Gastroesophageal sphincter (tissue), 4 donors: ENCODE measurements at regions not wholly inside any gene's neighbourhood (a gene's known extent, or its start where the extent isn't known, plus 50 kb on each side); places are given as distances from the start of the nearest gene placed in this dataset.

Experiments
- ATAC-seq: fragments of 150-250 bp; one replicate; pipeline ENCODE4 v1.9.1; 2016; ENCODE audit warnings: mild to moderate bottlenecking, moderate library complexity
- H3K27ac ChIP-seq, 4 donors: fragments of 200-600 bp; sonication (generic) in 3 of 4; 1 replicate in 3 of 4; 2 replicates in 1 of 4; pipeline ENCODE4 v1.5.1; 2016 to 2019
- H3K27me3 ChIP-seq: fragments of 200-600 bp; sonication (generic); one replicate; pipeline ENCODE4 v1.5.1; 2019
- H3K36me3 ChIP-seq, 2 donors: fragments of 200-600 bp; sonication (generic); one replicate each; pipeline ENCODE4 v1.5.1; 2019; ENCODE audit warnings: control low read depth in 1 of 2
- H3K4me1 ChIP-seq, 3 donors: fragments of 200-600 bp; sonication (generic); 1 replicate in 2 of 3; 2 replicates in 1 of 3; pipeline ENCODE4 v1.5.1; 2016 to 2019; ENCODE audit warnings: control low read depth in 2 of 3
- H3K4me3 ChIP-seq, 2 donors: fragments of 200-600 bp; sonication (generic); one replicate each; pipeline ENCODE4 v1.5.1; 2019; ENCODE audit warnings: mild to moderate bottlenecking in 1 of 2, moderate library complexity in 1 of 2
- H3K9me3 ChIP-seq, 3 donors: fragments of 200-600 bp; sonication (generic); one replicate each; pipeline ENCODE4 v1.5.1; 2017 to 2019; ENCODE audit warnings: control low read depth in 2 of 3
- EP300 ChIP-seq: sonication (generic); formaldehyde crosslinking; IDR thresholded peaks from one replicate; pipeline ENCODE4 v1.6.1; 2017; ENCODE audit warnings: antibody characterized with exemption, mild to moderate bottlenecking
- POLR2A ChIP-seq, 2 donors: fragments of 450-650 bp; IDR thresholded peaks; one replicate each; pipeline ENCODE4 v1.6.1; 2017; ENCODE audit warnings: antibody characterized with exemption in 2 of 2, mild to moderate bottlenecking in 2 of 2, moderate library complexity in 1 of 2
- POLR2AphosphoS5 ChIP-seq: sonication (generic); formaldehyde crosslinking; IDR thresholded peaks from one replicate; pipeline ENCODE4 v1.6.1; 2017; ENCODE audit warnings: antibody characterized with exemption
- WGBS, 2 donors: methylation state at CpG; one replicate each; pipeline ENCODE4 v1.1.5; 2018; ENCODE audit warnings: low coverage in 1 of 2; 5-methylcytosine and 5-hydroxymethylcytosine counted together
- TF ChIP-seq, protein P1 (sequence below), 4 experiments: fragments of 200-600 bp in 2 of 4; fragments of 450-650 bp in 2 of 4; sonication (generic) in 1 of 4; IDR thresholded peaks; one replicate each; pipeline ENCODE4 v1.5.1; 2017 to 2019; ENCODE audit warnings: antibody characterized with exemption in 4 of 4, mild to moderate bottlenecking in 2 of 4, moderate library complexity in 2 of 4

DNA sequence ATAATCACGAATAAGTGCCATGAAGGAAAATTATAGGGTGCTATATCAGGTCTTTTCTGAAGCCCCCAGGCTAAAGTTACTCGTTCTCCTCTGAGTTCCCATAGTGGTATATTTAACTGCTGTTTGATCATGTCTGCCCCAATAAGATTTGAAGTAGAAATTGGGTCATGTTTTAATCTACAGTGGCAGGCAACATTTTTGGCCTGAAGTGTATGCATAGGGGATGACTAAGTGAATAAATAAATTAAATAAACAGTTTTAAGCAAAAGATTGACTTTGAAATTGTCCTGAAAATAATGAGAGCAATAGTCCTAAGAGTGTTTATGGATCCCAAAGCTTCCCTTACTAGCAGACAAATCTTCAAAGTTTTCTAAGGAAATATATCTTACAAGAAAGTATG, 500.9 kb downstream of the TNS1 start:
- ATAC-seq: no peak

DNA sequence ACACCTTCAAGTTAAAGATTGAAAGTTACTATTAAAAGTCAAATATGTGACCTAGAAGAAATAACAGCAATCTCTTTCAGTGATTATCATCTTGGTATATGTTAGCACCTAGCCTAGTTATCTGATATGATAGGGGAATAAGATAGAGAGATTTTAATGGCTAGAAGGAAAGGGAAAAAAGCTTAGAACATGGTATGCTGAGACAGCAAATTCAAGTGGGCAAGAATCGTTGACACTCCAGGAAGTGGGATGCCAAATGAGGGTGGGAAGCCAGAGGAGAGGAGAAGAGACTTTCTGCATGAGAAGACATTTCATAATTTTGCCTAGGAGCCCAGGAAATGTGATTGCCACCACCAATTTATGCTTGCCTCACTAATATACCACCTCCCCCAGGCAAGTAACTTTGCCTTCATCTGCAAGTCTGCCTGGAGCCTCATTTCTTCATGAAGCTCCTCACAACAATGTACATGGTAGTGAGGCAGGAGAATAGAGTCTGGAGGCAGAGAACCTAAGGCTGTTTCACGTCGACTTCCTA, 504.9 kb downstream of the TNS1 start:
- Histone ChIP-seq H3K36me3 (no peaks in the 10 kb centered on the region), H3K27me3 (no peaks in the 10 kb centered on the region), H3K9me3 (no peaks in the 10 kb centered on the region), H3K4me3 (no peak overlapping the region), H3K27ac (no peak overlapping the region), H3K4me1 (no peaks in the 10 kb centered on the region)
- TF ChIP-seq POLR2A (IDR thresholded peaks at IDR 0.05): no peak
- TF ChIP-seq, protein P1, sequence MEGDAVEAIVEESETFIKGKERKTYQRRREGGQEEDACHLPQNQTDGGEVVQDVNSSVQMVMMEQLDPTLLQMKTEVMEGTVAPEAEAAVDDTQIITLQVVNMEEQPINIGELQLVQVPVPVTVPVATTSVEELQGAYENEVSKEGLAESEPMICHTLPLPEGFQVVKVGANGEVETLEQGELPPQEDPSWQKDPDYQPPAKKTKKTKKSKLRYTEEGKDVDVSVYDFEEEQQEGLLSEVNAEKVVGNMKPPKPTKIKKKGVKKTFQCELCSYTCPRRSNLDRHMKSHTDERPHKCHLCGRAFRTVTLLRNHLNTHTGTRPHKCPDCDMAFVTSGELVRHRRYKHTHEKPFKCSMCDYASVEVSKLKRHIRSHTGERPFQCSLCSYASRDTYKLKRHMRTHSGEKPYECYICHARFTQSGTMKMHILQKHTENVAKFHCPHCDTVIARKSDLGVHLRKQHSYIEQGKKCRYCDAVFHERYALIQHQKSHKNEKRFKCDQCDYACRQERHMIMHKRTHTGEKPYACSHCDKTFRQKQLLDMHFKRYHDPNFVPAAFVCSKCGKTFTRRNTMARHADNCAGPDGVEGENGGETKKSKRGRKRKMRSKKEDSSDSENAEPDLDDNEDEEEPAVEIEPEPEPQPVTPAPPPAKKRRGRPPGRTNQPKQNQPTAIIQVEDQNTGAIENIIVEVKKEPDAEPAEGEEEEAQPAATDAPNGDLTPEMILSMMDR (IDR thresholded peaks at IDR 0.05): no peak
- TF ChIP-seq POLR2AphosphoS5: no peak
- no peak for TF ChIP-seq EP300
- ATAC-seq: no peak
- 83 to 87% methylated on average over 3 of the region's 3 CpGs for WGBS, 2 donors

More for the DNA sequence above, 500.9 kb downstream of the TNS1 start:
- 63 to 83% methylated on average over 1 to 2 of the region's 2 CpGs for WGBS, 2 donors
- TF ChIP-seq, protein P1 (IDR thresholded peaks at IDR 0.05): no peak
- TF ChIP-seq POLR2AphosphoS5 (no peak), POLR2A (IDR thresholded peaks at IDR 0.05) (no peak), EP300 (no peak)
- Histone ChIP-seq H3K4me1 (no peaks in the 10 kb centered on the region), H3K4me3 (no peak overlapping the region), H3K27me3 (no peaks in the 10 kb centered on the region), H3K36me3 (no peaks in the 10 kb centered on the region), H3K27ac (no peak overlapping the region), H3K9me3 (no peaks in the 10 kb centered on the region)

DNA sequence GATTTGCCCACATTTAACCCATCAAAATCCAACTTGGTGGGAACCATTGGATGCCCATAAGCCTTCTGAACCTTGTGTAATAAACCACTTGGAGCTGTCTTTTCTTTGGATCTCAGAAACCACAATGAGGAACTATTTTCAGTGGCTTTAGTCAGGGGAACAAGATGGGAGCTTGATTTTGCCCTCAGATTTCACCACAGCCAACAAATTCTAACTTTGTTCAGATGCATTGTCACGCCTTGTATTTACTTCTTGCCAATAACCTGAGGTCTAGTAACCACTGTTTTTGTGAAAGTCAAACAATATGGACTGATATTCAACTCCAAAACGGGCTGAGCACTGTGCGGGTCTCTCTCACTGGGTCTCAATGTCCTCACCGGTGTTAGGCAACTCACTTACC, 508.2 kb downstream of the TNS1 start:
- Histone ChIP-seq H3K4me3 (no peak overlapping the region), H3K27ac (no peak overlapping the region), H3K9me3 (no peaks in the 10 kb centered on the region), H3K4me1 (no peaks in the 10 kb centered on the region), H3K27me3 (no peaks in the 10 kb centered on the region), H3K36me3 (no peaks in the 10 kb centered on the region)
- ATAC-seq: no peak
- 96 to 98% methylated on average over 4 of the region's 4 CpGs for WGBS, 2 donors
- TF ChIP-seq POLR2AphosphoS5 (no peak), POLR2A (IDR thresholded peaks at IDR 0.05) (no peak), EP300 (no peak)
- TF ChIP-seq, protein P1 (IDR thresholded peaks at IDR 0.05): no peak

DNA sequence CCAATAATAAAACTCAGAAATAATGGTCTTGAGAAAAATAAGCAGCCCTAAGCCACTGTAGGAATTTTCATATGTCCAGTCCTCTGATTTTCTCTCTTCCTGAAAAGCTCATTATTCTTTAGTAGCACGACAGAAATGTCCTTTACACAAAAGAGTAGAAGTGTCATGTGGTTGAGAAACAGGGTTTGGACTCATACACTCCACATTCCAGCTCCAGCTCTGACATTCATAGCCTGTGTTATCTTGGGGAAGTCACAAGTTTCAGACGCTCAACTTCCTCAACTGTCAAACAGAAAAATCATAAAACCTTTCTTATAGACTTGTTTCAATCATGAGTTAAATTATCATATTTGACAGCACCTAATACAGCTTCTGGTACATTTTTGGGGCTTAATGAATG, 511.5 kb downstream of the TNS1 start:
- WGBS, 2 donors: 82% methylated on average over 1 to 2 of the region's 2 CpGs
- no peaks in the 10 kb centered on the region for H3K27me3 ChIP-seq
- H3K36me3 ChIP-seq: no peaks in the 10 kb centered on the region
- no peaks in the 10 kb centered on the region for H3K4me1 ChIP-seq
- H3K9me3 ChIP-seq: no peaks in the 10 kb centered on the region
- H3K4me3 ChIP-seq: no peak overlapping the region
- H3K27ac ChIP-seq: no peak overlapping the region
- TF ChIP-seq, protein P1 (IDR thresholded peaks at IDR 0.05): no peak
- TF ChIP-seq EP300: no peak
- no peak for ATAC-seq

DNA sequence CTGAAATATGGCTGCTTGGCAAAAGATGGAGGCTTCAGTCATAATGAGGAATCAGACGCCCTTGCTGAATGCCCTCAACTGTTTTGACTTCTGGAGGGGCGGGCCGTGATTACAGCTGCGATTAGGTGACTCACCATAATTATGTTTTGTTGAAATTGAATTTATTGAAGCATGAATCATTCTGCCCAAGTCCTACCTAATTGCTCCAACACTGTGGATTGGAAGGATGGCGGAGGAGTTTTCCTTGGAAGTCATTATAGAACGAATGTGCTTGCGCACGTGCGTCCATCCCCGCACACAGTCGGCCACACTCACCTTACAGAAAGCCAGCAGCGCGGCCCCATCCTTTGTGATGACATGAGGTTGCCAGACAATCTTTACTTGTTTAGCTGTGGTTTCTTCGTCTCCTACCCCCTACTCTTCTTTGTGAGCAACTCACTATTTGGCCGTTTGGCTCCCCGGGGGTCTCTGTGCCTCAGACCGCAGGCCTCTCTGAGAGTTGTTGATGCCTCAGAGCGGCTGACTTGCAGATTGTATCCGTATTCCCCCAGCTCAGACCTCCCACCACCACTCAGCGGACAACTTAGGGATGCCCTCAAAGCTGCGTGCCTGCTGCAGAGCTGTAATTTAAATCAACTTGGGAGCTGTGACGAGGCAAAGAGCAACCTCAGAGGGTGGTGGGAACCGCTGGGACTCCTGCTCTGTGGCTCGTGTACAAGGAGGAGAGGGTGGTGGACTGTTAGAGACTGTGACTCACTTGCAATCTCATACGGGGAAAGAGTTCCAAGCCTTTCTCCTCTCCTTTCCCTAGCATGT, 513.4 kb downstream of the TNS1 start:
- WGBS, 2 donors: 77 to 84% methylated on average over 7 to 15 of the region's 25 CpGs
- no peaks in the 10 kb centered on the region for H3K4me1 ChIP-seq
- no peak for ATAC-seq
- TF ChIP-seq, protein P1 (IDR thresholded peaks at IDR 0.05): no peak
- TF ChIP-seq EP300: no peak
- TF ChIP-seq POLR2A (IDR thresholded peaks at IDR 0.05): no peak
- H3K4me3 ChIP-seq: no peak overlapping the region
- H3K9me3 ChIP-seq: no peaks in the 10 kb centered on the region
- H3K27me3 ChIP-seq: no peaks in the 10 kb centered on the region
- H3K27ac ChIP-seq: no peak overlapping the region
- no peaks in the 10 kb centered on the region for H3K36me3 ChIP-seq
